ENCODE measurements at regions not wholly inside any gene's neighbourhood (a gene's known extent, or its start where the extent isn't known, plus 50 kb on each side); places are given as distances from the start of the nearest gene placed in this dataset.

GRCh38 chr9:15048772-15049171 lies 138.5 kb upstream of the FREM1 start:
- Mint-ChIP-seq H3K9me3 (ENCODE audit: low read depth) (peaks cover 6% of the 10 kb centered on the region), H3K4me3 (ENCODE audit: unreplicated experiment) (no peak overlapping the region), H3K36me3 (ENCODE audit: low read depth) (no peaks in the 10 kb centered on the region), H3K4me1 (ENCODE audit: low read depth) (no peaks in the 10 kb centered on the region), H3K27ac (ENCODE audit: unreplicated experiment) (no peak overlapping the region), H3K27me3 (ENCODE audit: low read depth) (peaks cover 8% of the 10 kb centered on the region)
- DNase-seq (ENCODE audit: low spot score): no peak
- no peak for TF ChIP-seq CTCF (IDR thresholded peaks at IDR 0.05)

GRCh38 chr9:15047028-15047551 lies 136.9 kb upstream of the FREM1 start:
- no peaks in the 10 kb centered on the region for H3K4me1 Mint-ChIP-seq (ENCODE audit: low read depth)
- H3K9me3 Mint-ChIP-seq (ENCODE audit: low read depth): peaks cover 2% of the 10 kb centered on the region
- H3K4me3 Mint-ChIP-seq (ENCODE audit: unreplicated experiment): no peak overlapping the region
- H3K27ac Mint-ChIP-seq (ENCODE audit: unreplicated experiment): no peak overlapping the region
- TF ChIP-seq CTCF (IDR thresholded peaks at IDR 0.05): no peak
- no peak for DNase-seq (ENCODE audit: low spot score)
- no peaks in the 10 kb centered on the region for H3K36me3 Mint-ChIP-seq (ENCODE audit: low read depth)
- peaks cover 8% of the 10 kb centered on the region for H3K27me3 Mint-ChIP-seq (ENCODE audit: low read depth)

- Mint-ChIP-seq H3K9me3 (ENCODE audit: low read depth) (peaks cover 10% of the 10 kb centered on the region), H3K27ac (ENCODE audit: unreplicated experiment) (no peak overlapping the region), H3K4me1 (ENCODE audit: low read depth) (no peaks in the 10 kb centered on the region), H3K36me3 (ENCODE audit: low read depth) (peaks cover 3% of the 10 kb centered on the region), H3K4me3 (ENCODE audit: unreplicated experiment) (no peak overlapping the region), H3K27me3 (ENCODE audit: low read depth) (peaks cover 2% of the 10 kb centered on the region)
- TF ChIP-seq CTCF (IDR thresholded peaks at IDR 0.05): no peak
- no peak for DNase-seq (ENCODE audit: low spot score)
These were observed 123.1 kb upstream of the FREM1 start for GRCh38 chr9:15033316-15033715.

GRCh38 chr9:15032860-15033259 lies 122.6 kb upstream of the FREM1 start:
- Mint-ChIP-seq H3K4me1 (ENCODE audit: low read depth) (no peaks in the 10 kb centered on the region), H3K27ac (ENCODE audit: unreplicated experiment) (no peak overlapping the region), H3K9me3 (ENCODE audit: low read depth) (peaks cover 14% of the 10 kb centered on the region), H3K27me3 (ENCODE audit: low read depth) (peaks cover 6% of the 10 kb centered on the region), H3K36me3 (ENCODE audit: low read depth) (peaks cover 3% of the 10 kb centered on the region), H3K4me3 (ENCODE audit: unreplicated experiment) (no peak overlapping the region)
- no peak for TF ChIP-seq CTCF (IDR thresholded peaks at IDR 0.05)
- no peak for DNase-seq (ENCODE audit: low spot score)

- Mint-ChIP-seq H3K4me1 (ENCODE audit: low read depth) (no peaks in the 10 kb centered on the region), H3K4me3 (ENCODE audit: unreplicated experiment) (no peak overlapping the region), H3K27ac (ENCODE audit: unreplicated experiment) (no peak overlapping the region), H3K36me3 (ENCODE audit: low read depth) (no peaks in the 10 kb centered on the region), H3K9me3 (ENCODE audit: low read depth) (peaks cover 5% of the 10 kb centered on the region), H3K27me3 (ENCODE audit: low read depth) (peaks cover 6% of the 10 kb centered on the region)
- TF ChIP-seq CTCF (IDR thresholded peaks at IDR 0.05): no peak
- DNase-seq (ENCODE audit: low spot score): no peak
These were observed 110.9 kb upstream of the FREM1 start for GRCh38 chr9:15021146-15021545.

All from chondrocyte (in vitro differentiated cells).